LoVo (cell line): ENCODE measurements at regions not wholly inside any gene's neighbourhood (a gene's known extent, or its start where the extent isn't known, plus 50 kb on each side); places are given as distances from the start of the nearest gene placed in this dataset.
A peak's percentile ranks its signal among the peaks of the same experiment; 100 is the strongest.

Experiments
- DNase-seq: peaks from one replicate; pipeline ENCODE4 v3.0.0-alpha.2; 2016; ENCODE audit warnings: low spot score

DNA sequence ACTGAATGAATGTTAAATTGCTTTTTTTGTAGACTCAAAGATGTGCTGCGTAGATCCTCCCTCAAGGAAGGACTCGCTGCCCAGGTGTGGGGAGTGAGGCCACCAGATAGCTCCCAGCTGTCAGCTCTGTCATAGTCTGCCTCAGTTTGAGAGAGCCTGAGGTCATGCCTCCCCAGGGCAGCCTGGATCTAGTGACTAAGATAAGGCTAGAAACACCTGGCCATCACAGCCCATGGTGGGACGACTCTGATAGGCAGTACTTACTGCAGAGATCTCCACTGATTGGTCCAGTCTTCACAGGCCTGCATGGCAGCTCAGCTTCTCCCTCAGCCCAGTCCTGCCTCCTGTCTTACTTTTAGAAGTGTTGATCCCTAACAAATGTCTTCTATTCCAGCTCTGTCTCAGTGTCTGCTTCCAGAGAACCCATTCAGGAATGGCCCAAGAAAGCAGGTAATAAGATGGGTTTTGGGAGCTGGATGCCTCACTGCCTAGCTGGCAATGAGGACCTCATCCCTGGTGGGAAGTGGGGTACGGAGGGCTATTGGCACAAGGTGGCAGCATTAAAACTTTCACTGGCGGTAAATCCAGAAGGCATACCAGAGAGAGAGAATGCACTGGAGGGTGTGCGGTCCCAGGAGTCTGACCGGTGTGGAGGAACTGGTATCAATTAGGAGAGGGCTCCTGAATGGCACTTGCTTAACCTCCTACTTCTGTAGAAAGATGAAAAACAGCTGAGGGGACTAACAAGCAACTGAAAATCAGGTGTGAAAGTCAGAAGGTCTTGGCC lies 55.3 kb upstream of the GPR37L1 start:
- no peak for DNase-seq

- no peak for DNase-seq
Measured at GRCh38 chr1:202068596-202068995, 54.1 kb upstream of the GPR37L1 start.

DNA sequence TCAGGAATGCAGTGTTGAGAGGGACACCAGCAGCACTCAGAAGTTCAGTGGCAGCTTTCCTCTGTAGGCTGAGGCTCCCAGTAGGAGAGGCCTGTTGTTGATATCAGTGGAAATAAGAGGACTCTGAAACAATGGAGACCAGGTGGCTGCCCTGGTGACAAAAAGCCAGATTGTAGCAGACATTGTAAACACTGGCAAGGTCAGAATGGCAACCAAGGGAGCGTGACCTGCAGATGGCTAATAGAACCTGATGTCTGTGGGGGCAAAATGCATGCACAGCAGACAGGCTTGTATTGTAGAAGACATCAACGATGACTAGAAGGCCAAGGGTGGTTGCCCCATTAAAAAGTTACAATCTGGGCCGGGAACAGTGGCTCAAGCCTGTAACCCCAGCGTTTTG lies 53.1 kb upstream of the GPR37L1 start:
- no peak for DNase-seq

DNA sequence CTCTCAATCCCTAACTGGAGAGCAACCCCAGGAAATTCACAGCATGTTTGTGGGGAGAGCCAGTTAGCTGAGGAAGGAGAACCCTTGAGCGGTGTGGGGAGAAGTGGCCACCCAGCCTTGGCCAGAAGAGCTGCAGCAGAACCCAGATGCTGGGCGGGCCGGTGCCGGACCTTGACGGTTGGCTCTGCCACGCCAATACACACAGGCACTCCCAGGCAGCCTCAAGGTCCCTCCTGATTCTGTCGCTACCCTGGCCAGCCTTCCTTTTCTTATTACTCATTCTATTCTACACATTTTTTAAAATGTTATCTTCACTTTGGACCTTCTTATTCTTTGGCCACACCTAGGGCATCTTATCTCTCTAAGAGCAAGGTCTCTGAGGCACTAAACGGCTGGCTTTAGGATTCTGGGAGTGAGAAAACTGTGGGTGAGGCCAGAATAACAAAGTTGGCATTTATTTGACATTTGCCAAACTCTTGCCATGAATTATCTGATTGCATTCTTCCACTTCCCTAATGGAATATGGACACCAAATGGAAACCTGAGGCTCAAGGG lies 50.4 kb upstream of the GPR37L1 start:
- peak; percentile 44 for DNase-seq
